ENCODE measurements at regions not wholly inside any gene's neighbourhood (a gene's known extent, or its start where the extent isn't known, plus 50 kb on each side); places are given as distances from the start of the nearest gene placed in this dataset.
A peak's percentile ranks its signal among the peaks of the same experiment; 100 is the strongest.

GRCh38 chr6:138580040-138580439 is 80.7 kb upstream of the NHSL1 start:
- no peak for DNase-seq

GRCh38 chr6:138580801-138581200 is 81.5 kb upstream of the NHSL1 start:
- DNase-seq, result no peak

DNA sequence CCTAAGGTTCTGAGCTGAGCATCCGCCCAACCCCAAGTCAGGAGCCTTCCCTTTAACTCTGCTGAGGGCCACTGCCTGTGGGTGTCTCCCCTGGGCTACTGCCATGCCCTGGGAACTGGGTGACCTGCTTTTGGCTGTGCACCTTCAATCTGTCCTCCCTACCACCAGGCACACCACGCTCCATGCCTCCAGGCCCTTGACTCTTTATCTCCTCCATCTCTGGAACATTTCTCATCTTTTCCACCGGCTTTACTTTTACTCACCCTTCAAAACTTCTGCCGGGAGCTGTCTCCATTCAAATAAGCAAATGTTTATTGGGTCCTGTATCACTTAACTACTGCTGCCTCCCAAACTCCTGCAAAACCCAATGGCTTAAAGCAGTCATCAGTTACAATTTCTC is 83.3 kb upstream of the NHSL1 start:
- DNase-seq, result no peak

- DNase-seq, result no peak
Observed at GRCh38 chr6:138586638-138587037, 87.3 kb upstream of the NHSL1 start.

GRCh38 chr6:138588805-138589434 is 89.6 kb upstream of the NHSL1 start:
- peak; percentile 19 for DNase-seq

- no peak for DNase-seq
Observed at GRCh38 chr6:138590796-138591709, 91.8 kb upstream of the NHSL1 start.

GRCh38 chr6:138592749-138593123 is 93.4 kb upstream of the NHSL1 start:
- no peak for DNase-seq

- no peak for DNase-seq
Observed at GRCh38 chr6:138593124-138593877, 94.0 kb upstream of the NHSL1 start.

DNA sequence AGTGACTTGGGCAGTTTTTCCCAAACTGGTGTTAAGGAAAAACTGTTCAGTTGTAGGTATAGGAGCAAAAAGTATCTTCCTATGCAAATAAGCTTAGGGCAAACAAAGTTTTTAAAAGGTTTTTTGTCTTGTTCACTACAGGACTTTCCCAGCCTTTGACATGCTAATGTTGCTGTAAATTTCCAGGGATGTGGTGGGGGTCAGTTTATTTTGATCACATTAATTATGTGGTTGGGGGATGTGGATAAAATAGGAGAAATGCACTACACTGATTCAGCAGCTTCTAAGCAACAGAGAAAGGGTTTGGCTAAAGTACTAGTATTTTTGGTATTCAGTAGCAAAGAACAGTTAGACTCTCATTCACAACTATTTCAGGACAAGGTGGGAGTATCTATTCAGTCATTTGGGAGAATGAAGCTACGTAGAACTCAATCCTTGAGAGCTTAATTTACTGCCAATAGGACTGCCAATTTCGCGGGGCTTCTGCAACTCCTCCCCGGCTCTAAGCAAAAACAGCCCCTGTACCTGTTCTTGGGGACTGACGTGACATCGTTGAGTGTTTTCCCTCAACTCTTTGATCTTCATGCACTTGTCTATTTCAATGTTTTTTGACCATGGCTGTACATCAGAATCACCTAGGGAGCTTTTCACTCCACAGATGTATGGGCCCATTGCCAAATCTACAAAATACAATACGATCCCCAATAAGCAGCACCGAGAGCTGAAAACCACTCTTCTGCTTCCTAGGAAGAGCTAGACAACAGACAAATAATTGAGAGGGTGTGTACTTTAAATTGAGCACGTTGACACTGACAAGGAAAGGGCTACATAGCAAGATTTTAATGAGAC is 94.8 kb upstream of the NHSL1 start:
- DNase-seq, result no peak

DNA sequence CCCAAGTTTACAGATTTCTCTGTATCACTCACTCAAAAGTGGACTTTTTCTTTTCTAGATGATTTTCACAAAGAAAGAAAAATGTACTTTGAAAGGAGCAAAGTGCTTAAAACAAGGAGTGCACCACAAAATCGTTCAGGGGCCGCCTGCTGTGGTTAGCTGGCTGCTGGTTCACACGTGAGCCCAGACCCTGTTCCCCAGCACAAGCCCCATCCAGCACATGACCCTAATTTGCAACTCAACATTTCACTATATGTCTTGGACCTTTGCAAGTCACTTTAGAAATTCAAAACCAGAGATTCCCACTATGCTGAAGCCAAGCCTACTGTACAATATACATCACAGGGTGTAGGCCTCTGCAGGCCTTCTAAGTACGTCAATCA is 95.5 kb upstream of the NHSL1 start:
- no peak for DNase-seq

GRCh38 chr6:138596126-138596525 is 96.8 kb upstream of the NHSL1 start:
- DNase-seq, result no peak

GRCh38 chr6:138596591-138596990 is 97.3 kb upstream of the NHSL1 start:
- DNase-seq, result no peak

DNA sequence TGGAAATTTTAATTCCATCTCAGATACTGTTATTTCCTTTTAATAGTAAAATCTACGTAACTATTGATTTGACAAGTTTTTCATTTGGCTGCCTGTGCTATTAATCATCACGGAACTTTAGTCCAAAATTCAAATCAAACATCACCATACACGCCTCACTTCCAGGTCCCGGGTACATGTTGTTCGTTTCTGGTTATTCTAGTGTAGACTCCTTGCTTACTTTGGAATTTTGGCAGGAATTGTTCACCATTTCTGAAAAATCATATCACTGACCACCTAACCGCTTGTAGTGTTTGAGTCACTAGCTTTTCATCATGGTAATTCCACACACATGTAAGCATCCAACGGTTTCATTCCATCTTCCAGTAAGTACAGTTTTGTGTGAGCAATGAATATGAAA is 98.0 kb upstream of the NHSL1 start:
- DNase-seq, result no peak

DNA sequence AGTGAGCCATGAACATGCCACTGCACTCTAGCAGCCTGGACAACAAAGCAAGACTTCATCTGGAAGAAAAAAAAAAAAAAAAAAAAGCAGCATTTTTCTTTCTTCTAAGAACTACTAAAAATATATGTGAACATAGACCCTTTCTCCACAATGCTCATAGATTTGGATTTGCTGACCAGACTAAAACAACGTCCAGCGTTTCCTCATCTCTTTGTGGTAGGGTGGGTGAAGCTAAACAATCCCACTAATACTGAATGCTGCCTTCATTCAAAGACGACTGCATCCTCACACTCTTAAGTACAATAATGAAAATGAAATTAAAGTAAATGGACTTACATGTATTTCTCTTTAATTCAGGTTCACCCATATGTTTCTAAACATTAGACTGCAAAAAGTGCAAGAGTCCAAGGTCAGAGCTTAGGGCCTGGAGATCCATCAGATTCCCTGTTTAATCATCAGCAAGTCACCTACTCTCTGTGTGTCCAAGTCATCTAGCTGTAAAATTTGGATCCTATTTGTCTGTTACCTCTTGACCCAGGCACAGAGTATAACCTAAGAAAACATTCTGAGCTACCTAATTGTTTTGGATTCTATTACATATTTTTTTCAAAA is 99.4 kb upstream of the NHSL1 start:
- no peak for DNase-seq

DNA sequence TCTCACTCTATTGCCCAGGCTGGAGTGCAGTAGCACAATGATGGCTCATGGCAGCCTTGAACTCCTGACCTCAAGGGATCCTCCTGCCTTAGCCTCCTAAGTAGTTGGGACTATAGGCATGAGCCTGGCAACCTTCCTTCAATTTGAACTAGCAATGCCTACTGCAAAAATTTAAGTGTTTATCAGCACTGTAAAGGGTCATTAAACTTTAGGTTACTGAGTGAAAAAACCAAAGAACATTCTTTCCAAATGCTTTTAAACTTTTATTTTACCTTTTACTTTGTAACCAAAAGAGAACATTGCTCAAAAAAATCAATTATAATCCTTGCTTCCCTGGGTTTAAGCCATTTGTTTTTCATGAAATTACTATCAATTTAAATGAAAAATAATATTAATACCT is 101.0 kb upstream of the NHSL1 start:
- no peak for DNase-seq

DNA sequence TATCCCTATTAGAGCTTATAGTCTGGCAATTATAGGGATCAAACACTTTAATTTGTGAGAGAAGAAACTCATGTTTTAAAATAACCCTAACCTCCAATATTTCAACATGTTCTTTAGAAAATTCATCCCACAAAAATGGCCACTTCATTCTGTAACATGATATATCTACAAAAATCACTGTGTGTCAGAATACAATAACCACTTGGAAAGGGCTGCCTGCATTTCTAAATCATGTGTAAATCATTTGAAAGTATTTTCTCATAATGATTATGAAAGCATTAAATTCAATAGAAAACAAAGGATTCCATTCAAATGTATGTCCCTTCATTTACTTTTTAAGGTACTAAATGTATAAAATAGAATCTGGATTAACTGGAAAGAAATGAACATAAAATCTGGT is 101.4 kb upstream of the NHSL1 start:
- no peak for DNase-seq

DNA sequence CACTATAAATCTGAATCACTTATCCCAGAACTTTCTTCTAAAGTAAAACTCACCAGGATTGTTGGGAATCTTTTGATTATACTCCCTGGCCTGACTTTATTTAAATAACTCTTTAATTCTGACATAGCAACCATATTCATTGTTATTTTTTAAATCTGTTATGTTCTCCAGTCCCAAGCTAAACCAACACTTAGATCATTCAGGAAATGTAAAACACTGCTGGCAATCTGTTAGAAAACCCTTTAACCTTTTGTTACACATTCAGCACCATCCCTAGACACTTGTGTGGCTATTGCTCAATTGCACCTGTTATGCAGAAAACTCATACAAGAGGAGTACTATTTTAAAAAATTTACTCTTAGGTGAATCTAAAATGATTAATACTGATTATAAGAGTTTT is 101.8 kb upstream of the NHSL1 start:
- no peak for DNase-seq

DNA sequence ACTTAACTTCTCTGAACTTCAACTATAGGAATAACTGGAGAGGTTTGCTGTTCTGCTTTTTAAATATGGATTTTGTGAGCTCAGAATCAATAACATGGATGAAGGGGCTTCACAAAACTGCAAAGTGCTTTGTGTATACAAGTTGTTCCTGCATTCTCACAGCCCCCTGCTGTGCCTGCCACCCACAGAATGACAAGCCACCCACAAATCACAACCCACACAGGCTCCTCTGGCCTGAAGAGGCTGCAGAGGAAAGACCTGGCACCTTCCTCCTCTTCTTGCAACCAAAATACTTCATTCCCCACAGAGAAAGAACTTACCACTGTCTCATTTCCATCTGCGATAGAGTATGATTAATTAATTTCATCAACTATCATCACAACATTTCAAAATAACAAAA is 106.7 kb upstream of the NHSL1 start:
- DNase-seq, result no peak

GRCh38 chr6:138607478-138608433 is 108.5 kb upstream of the NHSL1 start:
- no peak for DNase-seq

DNA sequence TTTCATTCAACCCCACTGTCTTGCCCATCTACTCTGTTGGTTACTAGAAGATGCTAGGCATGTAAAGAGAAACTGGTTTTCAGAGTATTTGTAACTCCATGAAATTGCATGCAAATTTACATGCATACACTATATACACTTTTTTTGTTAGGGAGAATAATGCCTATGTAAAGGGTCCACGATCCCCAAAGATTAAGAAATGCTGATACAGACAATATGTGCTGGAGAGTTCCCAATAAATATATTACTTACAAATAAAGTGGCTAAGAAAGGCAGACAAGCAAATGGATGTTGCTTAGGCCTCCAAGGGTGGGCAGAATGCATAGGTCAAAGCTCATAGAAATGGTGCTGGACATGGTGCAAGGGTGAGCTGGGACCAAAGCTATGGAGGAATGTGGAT is 109.6 kb upstream of the NHSL1 start:
- DNase-seq, result no peak

DNA sequence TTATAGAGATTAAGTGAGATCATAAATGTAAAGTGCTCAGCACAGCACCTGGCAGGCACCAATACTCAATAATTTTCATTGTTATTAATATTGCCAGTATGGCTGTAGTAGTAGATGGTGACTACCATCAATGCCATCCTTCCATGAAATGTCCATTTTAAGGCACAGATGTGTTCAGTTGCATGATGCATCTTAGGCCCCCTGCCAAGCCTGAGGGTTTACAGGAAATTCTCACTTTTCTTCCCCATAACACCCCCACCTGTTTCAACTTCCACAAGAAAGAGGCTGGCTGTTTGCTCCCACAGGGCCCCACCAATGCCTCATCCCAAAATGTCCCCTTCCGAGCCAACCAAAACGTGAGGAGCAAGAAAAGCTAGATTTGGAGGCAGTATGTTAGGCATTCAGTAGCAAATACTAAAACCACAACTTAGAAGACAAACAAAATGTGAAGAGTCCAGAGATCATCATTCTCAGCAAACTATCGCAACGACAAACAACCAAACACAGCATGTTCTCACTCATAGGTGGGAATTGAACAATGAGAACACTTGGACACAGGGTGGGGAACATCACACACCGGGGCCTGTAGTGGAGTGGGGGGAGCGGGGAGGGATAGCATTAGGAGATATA is 110.6 kb upstream of the NHSL1 start:
- no peak for DNase-seq

All from activated CD4-positive, alpha-beta T cell treated with anti-CD3 and anti-CD28 coated beads for 1 hour (primary cell).